Kidney epithelial cell (primary cell): ENCODE measurements at regions not wholly inside any gene's neighbourhood (a gene's known extent, or its start where the extent isn't known, plus 50 kb on each side); places are given as distances from the start of the nearest gene placed in this dataset.

Experiments used
- DNase-seq: peaks from one replicate; pipeline ENCODE4 v3.0.0-alpha.2; 2010; ENCODE audit warnings: low read depth
- H3K27me3 ChIP-seq: 2 replicates; pipeline ENCODE4 v1.6.0; 2011; ENCODE audit warnings: low read length; ENCODE audit not compliant: control insufficient read depth, insufficient read depth
- H3K36me3 ChIP-seq: 2 replicates; pipeline ENCODE4 v1.5.1; 2011; ENCODE audit warnings: low read length; ENCODE audit not compliant: control insufficient read depth, insufficient read depth
- H3K4me3 ChIP-seq: 2 replicates; pipeline ENCODE4 v1.5.1; 2011; ENCODE audit warnings: low read depth, mild to moderate bottlenecking, control low read depth, low read length
- CTCF ChIP-seq: IDR thresholded peaks from 2 replicates; pipeline ENCODE4 v1.5.1; 2011; ENCODE audit warnings: mild to moderate bottlenecking, moderate library complexity, low read length, control low read depth, inconsistent platforms; ENCODE audit not compliant: insufficient read depth, poor library complexity, severe bottlenecking

- no peak overlapping the region for H3K4me3 ChIP-seq
- H3K27me3 ChIP-seq, result peaks cover 5% of the 10 kb centered on the region
- no peak for TF ChIP-seq CTCF
- H3K36me3 ChIP-seq, result no peaks in the 10 kb centered on the region
- no peak for DNase-seq
Observed at GRCh38 chr20:63115651-63116411, 100.1 kb downstream of the YTHDF1 start.

GRCh38 chr20:63114693-63115311, 101.1 kb downstream of the YTHDF1 start:
- Histone ChIP-seq H3K27me3 (peaks cover 5% of the 10 kb centered on the region), H3K4me3 (no peak overlapping the region), H3K36me3 (no peaks in the 10 kb centered on the region)
- TF ChIP-seq CTCF, result no peak
- no peak for DNase-seq

- no peak for TF ChIP-seq CTCF
- H3K27me3 ChIP-seq, result peaks cover 2% of the 10 kb centered on the region
- no peaks in the 10 kb centered on the region for H3K36me3 ChIP-seq
- no peak for DNase-seq
- H3K4me3 ChIP-seq, result no peak overlapping the region
Observed at GRCh38 chr20:63114006-63114692, 101.8 kb downstream of the YTHDF1 start.

GRCh38 chr20:63112491-63113219, 103.3 kb downstream of the YTHDF1 start:
- no peak for TF ChIP-seq CTCF
- H3K4me3 ChIP-seq, result no peak overlapping the region
- no peak for DNase-seq
- peaks cover 2% of the 10 kb centered on the region for H3K27me3 ChIP-seq
- H3K36me3 ChIP-seq, result no peaks in the 10 kb centered on the region

- TF ChIP-seq CTCF, result no peak
- no peak for DNase-seq
Observed at GRCh38 chr20:63108247-63108646, 101.5 kb upstream of the BHLHE23 start.

More at GRCh38 chr20:63108247-63108646, 101.5 kb upstream of the BHLHE23 start:
- Histone ChIP-seq H3K27me3 (peaks cover 4% of the 10 kb centered on the region), H3K4me3 (no peak overlapping the region), H3K36me3 (no peaks in the 10 kb centered on the region)
